ENCODE measurements at regions not wholly inside any gene's neighbourhood (a gene's known extent, or its start where the extent isn't known, plus 50 kb on each side); places are given as distances from the start of the nearest gene placed in this dataset.
A peak's percentile ranks its signal among the peaks of the same experiment; 100 is the strongest.

GRCh38 chr2:120622886-120623753 lies 112.5 kb upstream of the GLI2 start:
- no peak for TF ChIP-seq CTCF (IDR thresholded peaks at IDR 0.05; ENCODE audit: unreplicated experiment)
- Mint-ChIP-seq H3K4me1 (ENCODE audit: low read depth, unreplicated experiment) (peaks cover 24% of the 10 kb centered on the region), H3K4me3 (ENCODE audit: low read depth, unreplicated experiment) (no peak overlapping the region), H3K9me3 (ENCODE audit: low read depth, unreplicated experiment) (no peaks in the 10 kb centered on the region), H3K27me3 (ENCODE audit: unreplicated experiment) (peaks cover 56% of the 10 kb centered on the region), H3K27ac (ENCODE audit: unreplicated experiment) (no peak overlapping the region), H3K36me3 (ENCODE audit: insufficient read depth, unreplicated experiment) (no peaks in the 10 kb centered on the region)
- intact Hi-C loops (cut with micrococcal nuclease; ENCODE audit: unreplicated experiment) = no loop called here
- CTCF ChIA-PET = no interaction called here
- no TSS peak for BruUV-seq (replicated peaks)
- no peak for DNase-seq

GRCh38 chr2:120624061-120624737 lies 111.5 kb upstream of the GLI2 start:
- CTCF ChIA-PET = no interaction called here
- Mint-ChIP-seq H3K9me3 (ENCODE audit: low read depth, unreplicated experiment) (no peaks in the 10 kb centered on the region), H3K27me3 (ENCODE audit: unreplicated experiment) (peaks cover 67% of the 10 kb centered on the region), H3K27ac (ENCODE audit: unreplicated experiment) (no peak overlapping the region), H3K4me1 (ENCODE audit: low read depth, unreplicated experiment) (peaks cover 24% of the 10 kb centered on the region), H3K36me3 (ENCODE audit: insufficient read depth, unreplicated experiment) (no peaks in the 10 kb centered on the region), H3K4me3 (ENCODE audit: low read depth, unreplicated experiment) (no peak overlapping the region)
- no TSS peak for BruUV-seq (replicated peaks)
- intact Hi-C loops (cut with micrococcal nuclease; ENCODE audit: unreplicated experiment) = no loop called here
- no peak for DNase-seq
- TF ChIP-seq CTCF (IDR thresholded peaks at IDR 0.05; ENCODE audit: unreplicated experiment) = no peak

- no peak overlapping the region for H3K27ac Mint-ChIP-seq (ENCODE audit: unreplicated experiment)
- TF ChIP-seq CTCF (IDR thresholded peaks at IDR 0.05; ENCODE audit: unreplicated experiment) = no peak
- no TSS peak for BruUV-seq (replicated peaks)
Measured at GRCh38 chr2:120624738-120625446, 110.8 kb upstream of the GLI2 start.

GRCh38 chr2:120625865-120626560 lies 109.7 kb upstream of the GLI2 start:
- Mint-ChIP-seq H3K9me3 (ENCODE audit: low read depth, unreplicated experiment) (no peaks in the 10 kb centered on the region), H3K4me1 (ENCODE audit: low read depth, unreplicated experiment) (peaks cover 24% of the 10 kb centered on the region), H3K4me3 (ENCODE audit: low read depth, unreplicated experiment) (no peak overlapping the region), H3K27me3 (ENCODE audit: unreplicated experiment) (peaks cover 84% of the 10 kb centered on the region), H3K27ac (ENCODE audit: unreplicated experiment) (no peak overlapping the region), H3K36me3 (ENCODE audit: insufficient read depth, unreplicated experiment) (no peaks in the 10 kb centered on the region)
- TF ChIP-seq CTCF (IDR thresholded peaks at IDR 0.05; ENCODE audit: unreplicated experiment) = no peak
- peak; percentile 63 for DNase-seq
- BruUV-seq (replicated peaks) = no TSS peak
- intact Hi-C loops (cut with micrococcal nuclease; ENCODE audit: unreplicated experiment) = no loop called here
- CTCF ChIA-PET = no interaction called here

More at GRCh38 chr2:120624738-120625446, 110.8 kb upstream of the GLI2 start:
- peaks cover 24% of the 10 kb centered on the region for H3K4me1 Mint-ChIP-seq (ENCODE audit: low read depth, unreplicated experiment)
- intact Hi-C loops (cut with micrococcal nuclease; ENCODE audit: unreplicated experiment) = no loop called here
- H3K36me3 Mint-ChIP-seq (ENCODE audit: insufficient read depth, unreplicated experiment) = no peaks in the 10 kb centered on the region
- no peak overlapping the region for H3K4me3 Mint-ChIP-seq (ENCODE audit: low read depth, unreplicated experiment)
- no peaks in the 10 kb centered on the region for H3K9me3 Mint-ChIP-seq (ENCODE audit: low read depth, unreplicated experiment)
- peaks cover 74% of the 10 kb centered on the region for H3K27me3 Mint-ChIP-seq (ENCODE audit: unreplicated experiment)
- no peak for DNase-seq
- CTCF ChIA-PET = no interaction called here

Measured in Calu3 (cell line).